ENCODE measurements at regions not wholly inside any gene's neighbourhood (a gene's known extent, or its start where the extent isn't known, plus 50 kb on each side); places are given as distances from the start of the nearest gene placed in this dataset.

GRCh38 chr18:43642727-43643330, 365.5 kb upstream of the SYT4 start:
- TF ChIP-seq POLR2A (IDR thresholded peaks at IDR 0.05) (no peak), CTCF (IDR thresholded peaks at IDR 0.05) (no peak)
